ENCODE measurements at regions not wholly inside any gene's neighbourhood (a gene's known extent, or its start where the extent isn't known, plus 50 kb on each side); places are given as distances from the start of the nearest gene placed in this dataset.

GRCh38 chr18:51907687-51908597 is 432.1 kb upstream of the DCC start:
- Histone ChIP-seq H4K5ac (ENCODE audit: insufficient read length, low read depth, low read length) (no peak overlapping the region), H3K14ac (ENCODE audit: insufficient read length) (no peak overlapping the region), H3K18ac (ENCODE audit: extremely low read depth, low read length) (no peak overlapping the region), H3K79me1 (ENCODE audit: low read depth, low read length) (no peaks in the 10 kb centered on the region), H2AFZ (ENCODE audit: low read length) (no peak overlapping the region), H2BK15ac (ENCODE audit: low read length) (no peak overlapping the region), H3K4ac (replicated peaks; ENCODE audit: insufficient read length, low read depth, low read length) (no peak overlapping the region), H2AK5ac (ENCODE audit: low read depth, low read length) (no peak overlapping the region), H4K20me1 (replicated peaks in 1 of 2; ENCODE audit: control insufficient read depth in 1 of 2, insufficient read depth in 2 of 2, low read length in 2 of 2) (no peaks in the 10 kb centered on the region), H3K9ac (replicated peaks in 1 of 4; ENCODE audit: extremely low read depth in 1 of 4, low read depth in 3 of 4, low read length in 3 of 4) (no peak overlapping the region), H2BK120ac (replicated peaks; ENCODE audit: low read depth, low read length) (no peak overlapping the region), H2BK12ac (ENCODE audit: low read depth, low read length) (no peak overlapping the region), H4K91ac (replicated peaks; ENCODE audit: insufficient read length, low read length) (no peak overlapping the region), H3K4me1 (replicated peaks in 1 of 4; ENCODE audit: control insufficient read depth in 3 of 4, insufficient read depth in 4 of 4, low read length in 3 of 4) (no peaks in the 10 kb centered on the region), H4K8ac (ENCODE audit: extremely low read depth, insufficient read depth, low read length) (no peak overlapping the region), H2BK20ac (ENCODE audit: low read length) (no peak overlapping the region), H2BK5ac (ENCODE audit: low read depth, low read length) (no peak overlapping the region), H3K27me3 (replicated peaks in 1 of 4; ENCODE audit: control insufficient read depth in 3 of 4, extremely low read depth in 1 of 4, insufficient read depth in 3 of 4, low read length in 3 of 4) (no peaks in the 10 kb centered on the region), H3K79me2 (ENCODE audit: control insufficient read depth in 1 of 2, insufficient read depth in 2 of 2, low read length in 2 of 2) (no peaks in the 10 kb centered on the region), H3K23ac (ENCODE audit: insufficient read length) (no peak overlapping the region), H3K27ac (ENCODE audit: low read depth, low read length) (no peak overlapping the region), H3K36me3 (ENCODE audit: control insufficient read depth in 2 of 4, insufficient read depth in 4 of 4, low read length in 3 of 4) (no peaks in the 10 kb centered on the region), H3K56ac (replicated peaks; ENCODE audit: insufficient read length, low read depth, low read length) (no peak overlapping the region), H3K9me3 (ENCODE audit: insufficient read depth in 2 of 2, low read depth in 1 of 2, low read length in 1 of 2) (no peaks in the 10 kb centered on the region), H3K4me2 (ENCODE audit: insufficient read depth in 1 of 2, low read depth in 2 of 2, low read length in 2 of 2) (no peak overlapping the region), H3K4me3 (ENCODE audit: extremely low read depth in 1 of 4, insufficient read depth in 2 of 4, low read depth in 3 of 4, low read length in 4 of 4) (no peak overlapping the region), H3K23me2 (ENCODE audit: low read depth, low read length) (no peaks in the 10 kb centered on the region)
- POLR2A ChIA-PET (ENCODE audit: partially characterized antibody): no interaction called here
- CTCF ChIA-PET (ENCODE audit: partially characterized antibody): no interaction called here
- FAIRE-seq: no peak
- no peak for DNase-seq (ENCODE audit: low read depth in 1 of 2, low spot score in 2 of 2)
- no peak for TF ChIP-seq SIN3A (conservative IDR thresholded peaks at IDR 0.05 in 1 of 2, IDR thresholded peaks at IDR 0.05 in 1 of 2; ENCODE audit: low read depth in 1 of 2, low read length in 2 of 2)
- 95% methylated on average over 7 of the region's 7 CpGs; no CpG with 5 or more reads in 1 of the 2 experiments for WGBS, 2 experiments (ENCODE audit: extremely low coverage in 1 of 2, insufficient coverage in 1 of 2, insufficient read length in 1 of 2, insufficient replicate concordance in 2 of 2, low coverage in 1 of 2, low lambda C conversion rate in 2 of 2, missing lambda C conversion rate in 1 of 2)
